OCI-LY7 (cell line): ENCODE measurements at regions not wholly inside any gene's neighbourhood (a gene's known extent, or its start where the extent isn't known, plus 50 kb on each side); places are given as distances from the start of the nearest gene placed in this dataset.

Experiments
- CTCF ChIP-seq: fragments of 200-600 bp; sonication (generic); conservative IDR thresholded peaks from 2 replicates; pipeline ENCODE4 v1.5.1; 2014; ENCODE audit warnings: mild to moderate bottlenecking, antibody characterized with exemption, low read length, moderate library complexity, mixed read lengths
- EZH2phosphoT487 ChIP-seq: fragments of 200-600 bp; sonication (generic); IDR thresholded peaks from 2 replicates; pipeline ENCODE4 v1.6.1; 2018; ENCODE audit warnings: low read depth, borderline replicate concordance, mild to moderate bottlenecking, mixed run types, antibody characterized with exemption, low read length, moderate library complexity, mixed read lengths

GRCh38 chr4:69376450-69376849 is 96.2 kb downstream of the UGT2B28 start:
- TF ChIP-seq CTCF, result no peak
- TF ChIP-seq EZH2phosphoT487, result no peak
